Thyroid gland (tissue), 4 donors: ENCODE measurements at regions not wholly inside any gene's neighbourhood (a gene's known extent, or its start where the extent isn't known, plus 50 kb on each side); places are given as distances from the start of the nearest gene placed in this dataset.

ENCODE experiments used
- POLR2A ChIP-seq, 2 donors: fragments of 450-650 bp; IDR thresholded peaks; one replicate each; pipeline ENCODE4 v1.6.1; 2017; ENCODE audit warnings: antibody characterized with exemption in 2 of 2, mild to moderate bottlenecking in 2 of 2, moderate library complexity in 1 of 2
- TF ChIP-seq, protein P1 (sequence below), 6 experiments: fragments of 200-600 bp in 3 of 6; fragments of 450-650 bp in 3 of 6; sonication (generic) in 3 of 6; IDR thresholded peaks; one replicate each; pipeline ENCODE4 v1.5.1; 2016 to 2019; ENCODE audit warnings: antibody characterized with exemption in 6 of 6, mild to moderate bottlenecking in 2 of 6, inconsistent platforms in 1 of 6, moderate library complexity in 1 of 6

DNA sequence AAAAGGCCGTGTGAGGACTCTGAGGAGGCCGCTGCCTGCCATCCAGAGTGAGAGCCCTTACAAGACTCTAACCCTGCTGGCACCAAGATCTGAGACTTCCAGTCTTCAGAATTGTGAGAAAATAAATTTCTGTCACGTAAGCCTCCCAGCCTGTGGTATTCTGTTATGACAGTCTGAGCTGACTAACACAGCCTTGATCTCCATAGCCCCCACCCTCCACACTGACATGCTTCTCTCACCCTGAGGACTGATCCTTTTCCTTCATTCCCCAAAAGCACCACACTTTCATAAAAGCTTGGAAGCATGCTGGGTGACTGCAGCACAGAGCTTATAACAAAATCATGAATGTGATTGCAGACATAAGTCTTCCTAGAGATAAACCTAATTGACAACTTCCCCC is 1059.8 kb downstream of the UQCRFS1 start:
- no peak for TF ChIP-seq POLR2A (IDR thresholded peaks at IDR 0.05)
- TF ChIP-seq, protein P1, sequence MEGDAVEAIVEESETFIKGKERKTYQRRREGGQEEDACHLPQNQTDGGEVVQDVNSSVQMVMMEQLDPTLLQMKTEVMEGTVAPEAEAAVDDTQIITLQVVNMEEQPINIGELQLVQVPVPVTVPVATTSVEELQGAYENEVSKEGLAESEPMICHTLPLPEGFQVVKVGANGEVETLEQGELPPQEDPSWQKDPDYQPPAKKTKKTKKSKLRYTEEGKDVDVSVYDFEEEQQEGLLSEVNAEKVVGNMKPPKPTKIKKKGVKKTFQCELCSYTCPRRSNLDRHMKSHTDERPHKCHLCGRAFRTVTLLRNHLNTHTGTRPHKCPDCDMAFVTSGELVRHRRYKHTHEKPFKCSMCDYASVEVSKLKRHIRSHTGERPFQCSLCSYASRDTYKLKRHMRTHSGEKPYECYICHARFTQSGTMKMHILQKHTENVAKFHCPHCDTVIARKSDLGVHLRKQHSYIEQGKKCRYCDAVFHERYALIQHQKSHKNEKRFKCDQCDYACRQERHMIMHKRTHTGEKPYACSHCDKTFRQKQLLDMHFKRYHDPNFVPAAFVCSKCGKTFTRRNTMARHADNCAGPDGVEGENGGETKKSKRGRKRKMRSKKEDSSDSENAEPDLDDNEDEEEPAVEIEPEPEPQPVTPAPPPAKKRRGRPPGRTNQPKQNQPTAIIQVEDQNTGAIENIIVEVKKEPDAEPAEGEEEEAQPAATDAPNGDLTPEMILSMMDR (IDR thresholded peaks at IDR 0.05): no peak
